OCI-LY3 (cell line): ENCODE measurements at regions not wholly inside any gene's neighbourhood (a gene's known extent, or its start where the extent isn't known, plus 50 kb on each side); places are given as distances from the start of the nearest gene placed in this dataset.
"Not testable (repeated sequence)": the region's sequence is repeated elsewhere in the genome, so short reads cannot be mapped to it uniquely, and the experiment has no call there.

Experiments used
- H2AFZ ChIP-seq: fragments of 200-600, 300-600 bp; shearing (Covaris generic); 2 replicates; pipeline ENCODE4 v1.6.0; 2014; ENCODE audit warnings: antibody characterized with exemption, low read depth, low read length
- H3K27ac ChIP-seq: fragments of 200-600, 300-600 bp; sonication (generic); 2 replicates; pipeline ENCODE4 v1.5.1; 2014; ENCODE audit warnings: mild to moderate bottlenecking, low read length, moderate library complexity, mixed read lengths
- H3K27me3 ChIP-seq: fragments of 200-600, 300-600 bp; sonication (generic); 2 replicates; pipeline ENCODE4 v1.6.1; 2014; ENCODE audit warnings: low read depth, low read length, mixed read lengths
- H3K36me3 ChIP-seq: fragments of 200-600, 300-600 bp; sonication (generic); replicated peaks from 2 replicates; pipeline ENCODE3; 2014; ENCODE audit warnings: low read depth, low read length, mixed read lengths
- H3K4me1 ChIP-seq: fragments of 300-600, 200-600 bp; sonication (generic); 2 replicates; pipeline ENCODE4 v1.6.1; 2014; ENCODE audit warnings: low read length, mixed read lengths
- H3K4me2 ChIP-seq: fragments of 200-600, 300-600 bp; sonication (generic); 2 replicates; pipeline ENCODE4 v1.6.1; 2014; ENCODE audit warnings: low read length, mixed read lengths
- H3K4me3 ChIP-seq: fragments of 300-600, 200-600 bp; sonication (generic); 2 replicates; pipeline ENCODE4 v1.5.1; 2014; ENCODE audit warnings: antibody characterized with exemption, mild to moderate bottlenecking, low read length, moderate library complexity
- H3K79me2 ChIP-seq: fragments of 300-600, 200-600 bp; shearing (Covaris generic); 2 replicates; pipeline ENCODE4 v1.6.1; 2014; ENCODE audit warnings: mild to moderate bottlenecking, low read length, mixed read lengths
- H3K9ac ChIP-seq: fragments of 300-600, 200-600 bp; shearing (Covaris generic); 2 replicates; pipeline ENCODE4 v1.6.0; 2014; ENCODE audit warnings: mild to moderate bottlenecking, low read length, moderate library complexity
- H3K9me3 ChIP-seq: fragments of 200-600, 300-600 bp; shearing (Covaris generic); 2 replicates; pipeline ENCODE4 v1.6.1; 2014; ENCODE audit warnings: low read length, mixed read lengths; ENCODE audit not compliant: insufficient read depth
- H4K20me1 ChIP-seq: fragments of 200-600, 300-600 bp; sonication (generic); 2 replicates; pipeline ENCODE4 v1.6.1; 2016; ENCODE audit warnings: low read length, mixed read lengths; ENCODE audit not compliant: insufficient read depth
- EZH2phosphoT487 ChIP-seq: fragments of 200-600 bp; shearing (Covaris generic); IDR thresholded peaks from 2 replicates; pipeline ENCODE4 v1.6.1; 2018; ENCODE audit warnings: antibody characterized with exemption, mixed run types, low read depth
- TF ChIP-seq, protein P1 (sequence below): fragments of 200-600, 300-600 bp; sonication (generic); IDR thresholded peaks from 2 replicates; pipeline ENCODE4 v1.5.1; 2014; ENCODE audit warnings: antibody characterized with exemption, low read length, low read depth

DNA sequence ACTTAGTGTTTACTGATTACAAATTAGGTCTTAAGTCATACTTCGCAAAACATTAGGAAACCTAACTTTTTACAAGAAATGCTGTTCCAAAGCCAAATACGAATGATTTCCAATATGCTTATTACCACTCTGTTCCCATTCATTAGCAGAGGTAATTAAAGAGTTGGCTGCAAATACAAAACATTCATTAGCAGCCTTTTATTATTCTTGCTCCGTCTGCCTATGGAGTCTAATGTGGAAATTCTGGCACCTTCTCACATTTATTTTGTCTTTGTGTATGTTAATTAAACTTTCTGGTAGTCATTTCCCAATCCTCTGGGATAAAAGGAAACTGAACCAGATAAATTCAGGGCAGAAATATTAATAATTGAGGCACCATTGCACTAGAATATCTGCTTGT is 689.0 kb downstream of the PLOD2 start:
- no peaks in the 10 kb centered on the region for H3K79me2 ChIP-seq
- TF ChIP-seq, protein P1, sequence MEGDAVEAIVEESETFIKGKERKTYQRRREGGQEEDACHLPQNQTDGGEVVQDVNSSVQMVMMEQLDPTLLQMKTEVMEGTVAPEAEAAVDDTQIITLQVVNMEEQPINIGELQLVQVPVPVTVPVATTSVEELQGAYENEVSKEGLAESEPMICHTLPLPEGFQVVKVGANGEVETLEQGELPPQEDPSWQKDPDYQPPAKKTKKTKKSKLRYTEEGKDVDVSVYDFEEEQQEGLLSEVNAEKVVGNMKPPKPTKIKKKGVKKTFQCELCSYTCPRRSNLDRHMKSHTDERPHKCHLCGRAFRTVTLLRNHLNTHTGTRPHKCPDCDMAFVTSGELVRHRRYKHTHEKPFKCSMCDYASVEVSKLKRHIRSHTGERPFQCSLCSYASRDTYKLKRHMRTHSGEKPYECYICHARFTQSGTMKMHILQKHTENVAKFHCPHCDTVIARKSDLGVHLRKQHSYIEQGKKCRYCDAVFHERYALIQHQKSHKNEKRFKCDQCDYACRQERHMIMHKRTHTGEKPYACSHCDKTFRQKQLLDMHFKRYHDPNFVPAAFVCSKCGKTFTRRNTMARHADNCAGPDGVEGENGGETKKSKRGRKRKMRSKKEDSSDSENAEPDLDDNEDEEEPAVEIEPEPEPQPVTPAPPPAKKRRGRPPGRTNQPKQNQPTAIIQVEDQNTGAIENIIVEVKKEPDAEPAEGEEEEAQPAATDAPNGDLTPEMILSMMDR = no peak
- no peak for TF ChIP-seq EZH2phosphoT487
- no peaks in the 10 kb centered on the region for H3K4me1 ChIP-seq
- H4K20me1 ChIP-seq = no peaks in the 10 kb centered on the region
- no peak overlapping the region for H2AFZ ChIP-seq
- H3K27ac ChIP-seq = no peak overlapping the region
- no peaks in the 10 kb centered on the region for H3K9me3 ChIP-seq
- H3K9ac ChIP-seq = no peak overlapping the region
- no peaks in the 10 kb centered on the region for H3K27me3 ChIP-seq
- H3K36me3 ChIP-seq = no peaks in the 10 kb centered on the region
- H3K4me3 ChIP-seq = no peak overlapping the region
- H3K4me2 ChIP-seq = no peak overlapping the region

GRCh38 chr3:145482735-145483134 is 678.2 kb downstream of the PLOD2 start:
- not testable (repeated sequence) for H3K27me3 ChIP-seq, H3K4me1 ChIP-seq, H3K79me2 ChIP-seq, H3K4me2 ChIP-seq, H4K20me1 ChIP-seq, H2AFZ ChIP-seq, H3K9ac ChIP-seq, H3K4me3 ChIP-seq, H3K27ac ChIP-seq, H3K9me3 ChIP-seq, H3K36me3 ChIP-seq

DNA sequence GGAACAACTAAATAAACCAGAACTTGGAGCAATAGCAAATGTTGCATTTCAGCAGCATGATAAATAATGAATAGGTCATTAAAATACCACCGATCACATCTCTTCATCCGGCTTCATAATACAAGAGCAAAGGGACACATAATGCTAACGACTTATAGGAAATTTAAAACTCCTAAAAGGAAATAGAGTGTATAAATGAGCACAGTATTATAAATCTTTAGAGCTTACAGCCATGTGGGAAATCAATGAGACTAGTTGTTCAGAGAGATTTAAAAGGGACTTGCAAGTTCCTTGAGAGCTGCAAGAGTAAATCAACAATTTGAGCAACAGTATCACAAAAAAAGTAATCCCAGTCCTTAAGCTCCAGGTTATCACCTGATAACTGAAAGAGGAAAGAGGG is 677.0 kb downstream of the PLOD2 start:
- Histone ChIP-seq H4K20me1 (no peaks in the 10 kb centered on the region), H3K9me3 (no peaks in the 10 kb centered on the region), H3K27ac (no peak overlapping the region), H3K4me1 (no peaks in the 10 kb centered on the region), H3K4me3 (no peak overlapping the region), H2AFZ (no peak overlapping the region), H3K9ac (no peak overlapping the region), H3K79me2 (no peaks in the 10 kb centered on the region), H3K36me3 (no peaks in the 10 kb centered on the region), H3K4me2 (no peak overlapping the region), H3K27me3 (no peaks in the 10 kb centered on the region)
- TF ChIP-seq, protein P1 = no peak
- TF ChIP-seq EZH2phosphoT487 = no peak

- Histone ChIP-seq H2AFZ (no peak overlapping the region), H3K9ac (no peak overlapping the region), H3K4me3 (no peak overlapping the region), H3K4me2 (no peak overlapping the region), H3K9me3 (no peaks in the 10 kb centered on the region), H3K79me2 (no peaks in the 10 kb centered on the region), H3K27ac (no peak overlapping the region), H3K27me3 (no peaks in the 10 kb centered on the region), H3K4me1 (no peaks in the 10 kb centered on the region), H4K20me1 (no peaks in the 10 kb centered on the region), H3K36me3 (no peaks in the 10 kb centered on the region)
- TF ChIP-seq, protein P1 = no peak
- no peak for TF ChIP-seq EZH2phosphoT487
Measured at GRCh38 chr3:145489011-145489410, 672.0 kb downstream of the PLOD2 start.
